ENCODE measurements at regions not wholly inside any gene's neighbourhood (a gene's known extent, or its start where the extent isn't known, plus 50 kb on each side); places are given as distances from the start of the nearest gene placed in this dataset.

- DNase-seq = no peak
Measured at GRCh38 chr1:221944247-221944870, 202.5 kb upstream of the DUSP10 start.

GRCh38 chr1:221940631-221941030 lies 198.7 kb upstream of the DUSP10 start:
- no peak for DNase-seq

- no peak for DNase-seq
Measured at GRCh38 chr1:221939607-221940006, 197.7 kb upstream of the DUSP10 start.

GRCh38 chr1:221937155-221937953 lies 195.5 kb upstream of the DUSP10 start:
- DNase-seq = no peak

- no peak for DNase-seq
Measured at GRCh38 chr1:221933814-221934213, 191.9 kb upstream of the DUSP10 start.

- DNase-seq = no peak
Measured at GRCh38 chr1:221926441-221926840, 184.6 kb upstream of the DUSP10 start.

- DNase-seq = no peak
Measured at GRCh38 chr1:221925947-221926346, 184.1 kb upstream of the DUSP10 start.

- DNase-seq = no peak
Measured at GRCh38 chr1:221923929-221924598, 182.2 kb upstream of the DUSP10 start.

GRCh38 chr1:221921936-221922335 lies 180.0 kb upstream of the DUSP10 start:
- no peak for DNase-seq

- DNase-seq = no peak
Measured at GRCh38 chr1:221919743-221920142, 177.9 kb upstream of the DUSP10 start.

- DNase-seq = no peak
Measured at GRCh38 chr1:221919341-221919740, 177.5 kb upstream of the DUSP10 start.

- no peak for DNase-seq
Measured at GRCh38 chr1:221916176-221916575, 174.3 kb upstream of the DUSP10 start.

- no peak for DNase-seq
Measured at GRCh38 chr1:221915764-221916163, 173.9 kb upstream of the DUSP10 start.

- DNase-seq = no peak
Measured at GRCh38 chr1:221913351-221913892, 171.5 kb upstream of the DUSP10 start.

GRCh38 chr1:221912230-221912629 lies 170.3 kb upstream of the DUSP10 start:
- no peak for DNase-seq

- DNase-seq = no peak
Measured at GRCh38 chr1:221911714-221912113, 169.8 kb upstream of the DUSP10 start.

GRCh38 chr1:221910222-221910621 lies 168.3 kb upstream of the DUSP10 start:
- DNase-seq = no peak

- no peak for DNase-seq
Measured at GRCh38 chr1:221908573-221908972, 166.7 kb upstream of the DUSP10 start.

GRCh38 chr1:221907166-221907932 lies 165.5 kb upstream of the DUSP10 start:
- DNase-seq = no peak

GRCh38 chr1:221905802-221906201 lies 163.9 kb upstream of the DUSP10 start:
- no peak for DNase-seq

- no peak for DNase-seq
Measured at GRCh38 chr1:221904319-221904718, 162.4 kb upstream of the DUSP10 start.

GRCh38 chr1:221903594-221903993 lies 161.7 kb upstream of the DUSP10 start:
- no peak for DNase-seq

GRCh38 chr1:221902961-221903360 lies 161.1 kb upstream of the DUSP10 start:
- DNase-seq = no peak
